Tibial nerve (tissue), 4 donors: ENCODE measurements at regions not wholly inside any gene's neighbourhood (a gene's known extent, or its start where the extent isn't known, plus 50 kb on each side); places are given as distances from the start of the nearest gene placed in this dataset.
"Not testable (repeated sequence)": the region's sequence is repeated elsewhere in the genome, so short reads cannot be mapped to it uniquely, and the experiment has no call there.

Experiments used
- EP300 ChIP-seq, 2 donors: sonication (generic); formaldehyde crosslinking; IDR thresholded peaks; one replicate each; pipeline ENCODE4 v1.6.1; 2017; ENCODE audit warnings: antibody characterized with exemption in 2 of 2, mild to moderate bottlenecking in 1 of 2
- POLR2A ChIP-seq, 2 donors: fragments of 450-650 bp; IDR thresholded peaks; one replicate each; pipeline ENCODE4 v1.6.1; 2017; ENCODE audit warnings: antibody characterized with exemption in 2 of 2, mild to moderate bottlenecking in 2 of 2, moderate library complexity in 2 of 2
- TF ChIP-seq, protein P1 (sequence below), 5 experiments: fragments of 200-600 bp in 3 of 5; fragments of 450-650 bp in 2 of 5; sonication (generic) in 3 of 5; IDR thresholded peaks; one replicate each; pipeline ENCODE4 v1.5.1; 2016 to 2019; ENCODE audit warnings: antibody characterized with exemption in 5 of 5, mild to moderate bottlenecking in 3 of 5, moderate library complexity in 2 of 5

GRCh38 chr4:8990341-8990740 lies 118.7 kb upstream of the HMX1 start:
- TF ChIP-seq, protein P1, sequence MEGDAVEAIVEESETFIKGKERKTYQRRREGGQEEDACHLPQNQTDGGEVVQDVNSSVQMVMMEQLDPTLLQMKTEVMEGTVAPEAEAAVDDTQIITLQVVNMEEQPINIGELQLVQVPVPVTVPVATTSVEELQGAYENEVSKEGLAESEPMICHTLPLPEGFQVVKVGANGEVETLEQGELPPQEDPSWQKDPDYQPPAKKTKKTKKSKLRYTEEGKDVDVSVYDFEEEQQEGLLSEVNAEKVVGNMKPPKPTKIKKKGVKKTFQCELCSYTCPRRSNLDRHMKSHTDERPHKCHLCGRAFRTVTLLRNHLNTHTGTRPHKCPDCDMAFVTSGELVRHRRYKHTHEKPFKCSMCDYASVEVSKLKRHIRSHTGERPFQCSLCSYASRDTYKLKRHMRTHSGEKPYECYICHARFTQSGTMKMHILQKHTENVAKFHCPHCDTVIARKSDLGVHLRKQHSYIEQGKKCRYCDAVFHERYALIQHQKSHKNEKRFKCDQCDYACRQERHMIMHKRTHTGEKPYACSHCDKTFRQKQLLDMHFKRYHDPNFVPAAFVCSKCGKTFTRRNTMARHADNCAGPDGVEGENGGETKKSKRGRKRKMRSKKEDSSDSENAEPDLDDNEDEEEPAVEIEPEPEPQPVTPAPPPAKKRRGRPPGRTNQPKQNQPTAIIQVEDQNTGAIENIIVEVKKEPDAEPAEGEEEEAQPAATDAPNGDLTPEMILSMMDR (IDR thresholded peaks at IDR 0.05), result not testable (repeated sequence)
- TF ChIP-seq POLR2A, EP300 (IDR thresholded peaks at IDR 0.05): not testable (repeated sequence)
